GM12873 (cell line): ENCODE measurements at regions not wholly inside any gene's neighbourhood (a gene's known extent, or its start where the extent isn't known, plus 50 kb on each side); places are given as distances from the start of the nearest gene placed in this dataset.

Source experiments
- TF ChIP-seq, protein P1 (sequence below): IDR thresholded peaks from 2 replicates; pipeline ENCODE4 v1.5.1; 2012; ENCODE audit warnings: low read depth, mild to moderate bottlenecking, moderate library complexity, low read length, control low read depth; ENCODE audit not compliant: insufficient read depth; ENCODE audit errors: missing control alignments

DNA sequence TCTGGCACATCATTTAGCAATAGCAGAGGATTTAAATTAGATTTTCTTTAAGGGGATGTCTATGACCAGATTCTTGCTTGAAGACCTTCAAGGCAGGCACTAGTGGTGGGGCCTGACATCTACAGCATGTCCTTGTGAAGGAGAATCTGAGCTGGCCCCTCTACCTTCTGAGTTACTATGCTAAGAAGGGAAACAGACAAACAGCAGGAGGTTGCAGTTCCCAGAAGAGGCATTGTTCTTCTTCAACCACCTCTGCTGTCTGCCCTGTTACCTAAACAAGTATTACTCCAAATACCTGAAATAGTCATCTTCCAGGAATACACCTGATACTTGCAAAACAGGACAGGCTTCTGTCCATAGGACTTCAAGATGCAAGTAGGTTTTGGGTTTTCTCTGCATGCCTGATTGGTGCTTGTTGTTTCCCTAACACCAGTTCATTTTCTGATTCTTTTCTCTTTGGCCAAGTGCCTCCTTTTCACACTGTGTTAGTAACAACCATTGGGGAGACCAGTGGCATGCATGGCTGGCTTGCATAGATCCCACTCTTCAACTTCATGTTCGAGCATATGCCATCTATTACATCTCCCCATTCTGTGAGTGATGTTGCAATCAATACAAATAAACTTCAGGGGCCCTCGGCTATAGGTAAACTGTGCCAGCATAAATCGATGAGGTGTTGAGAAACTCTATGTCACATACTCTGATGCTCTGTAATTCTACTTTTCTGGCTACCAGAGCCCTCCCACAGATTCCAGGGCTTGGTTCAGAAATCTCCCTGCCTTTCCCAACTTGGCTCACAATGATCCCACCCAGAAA lies 93.0 kb upstream of the DUSP10 start:
- TF ChIP-seq, protein P1, sequence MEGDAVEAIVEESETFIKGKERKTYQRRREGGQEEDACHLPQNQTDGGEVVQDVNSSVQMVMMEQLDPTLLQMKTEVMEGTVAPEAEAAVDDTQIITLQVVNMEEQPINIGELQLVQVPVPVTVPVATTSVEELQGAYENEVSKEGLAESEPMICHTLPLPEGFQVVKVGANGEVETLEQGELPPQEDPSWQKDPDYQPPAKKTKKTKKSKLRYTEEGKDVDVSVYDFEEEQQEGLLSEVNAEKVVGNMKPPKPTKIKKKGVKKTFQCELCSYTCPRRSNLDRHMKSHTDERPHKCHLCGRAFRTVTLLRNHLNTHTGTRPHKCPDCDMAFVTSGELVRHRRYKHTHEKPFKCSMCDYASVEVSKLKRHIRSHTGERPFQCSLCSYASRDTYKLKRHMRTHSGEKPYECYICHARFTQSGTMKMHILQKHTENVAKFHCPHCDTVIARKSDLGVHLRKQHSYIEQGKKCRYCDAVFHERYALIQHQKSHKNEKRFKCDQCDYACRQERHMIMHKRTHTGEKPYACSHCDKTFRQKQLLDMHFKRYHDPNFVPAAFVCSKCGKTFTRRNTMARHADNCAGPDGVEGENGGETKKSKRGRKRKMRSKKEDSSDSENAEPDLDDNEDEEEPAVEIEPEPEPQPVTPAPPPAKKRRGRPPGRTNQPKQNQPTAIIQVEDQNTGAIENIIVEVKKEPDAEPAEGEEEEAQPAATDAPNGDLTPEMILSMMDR = no peak

DNA sequence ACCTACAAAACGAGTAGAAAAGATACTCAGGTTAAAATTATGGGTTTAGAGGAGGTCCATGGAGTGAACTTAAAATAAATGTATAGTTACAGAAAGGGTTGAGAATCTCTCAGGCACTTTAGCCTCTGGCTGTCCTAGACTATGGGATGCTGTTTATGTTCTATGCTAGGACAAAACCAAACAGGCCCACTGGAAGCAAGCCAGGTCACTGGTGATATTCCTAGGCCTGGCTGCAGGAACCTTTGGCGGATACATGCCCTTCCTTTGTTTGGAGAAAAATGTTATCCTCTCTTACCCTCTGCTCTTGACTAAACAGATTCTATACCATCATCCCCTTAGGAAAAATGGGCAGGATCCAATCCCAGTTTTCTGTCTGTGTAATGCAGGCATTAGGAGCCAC lies 90.7 kb upstream of the DUSP10 start:
- TF ChIP-seq, protein P1 = no peak

DNA sequence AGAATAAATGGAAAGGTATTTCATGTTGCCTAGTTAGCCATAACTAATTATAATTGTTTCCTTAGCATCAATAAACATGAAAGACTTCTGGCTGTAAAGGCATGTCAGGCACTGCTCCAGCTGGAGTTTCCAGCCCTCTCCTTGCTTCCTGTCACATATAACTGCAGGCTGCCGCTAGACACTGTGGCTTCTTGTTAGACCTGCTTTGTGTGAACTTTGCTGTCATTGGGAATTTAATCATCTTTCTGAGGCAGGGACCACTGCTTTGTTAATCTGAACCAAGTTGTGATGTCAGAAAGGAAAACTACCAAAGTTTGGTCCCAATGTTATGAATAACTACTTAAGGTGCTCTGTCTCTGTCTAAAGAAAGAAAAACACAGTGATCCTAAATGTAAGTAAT lies 90.3 kb upstream of the DUSP10 start:
- TF ChIP-seq, protein P1 = no peak

DNA sequence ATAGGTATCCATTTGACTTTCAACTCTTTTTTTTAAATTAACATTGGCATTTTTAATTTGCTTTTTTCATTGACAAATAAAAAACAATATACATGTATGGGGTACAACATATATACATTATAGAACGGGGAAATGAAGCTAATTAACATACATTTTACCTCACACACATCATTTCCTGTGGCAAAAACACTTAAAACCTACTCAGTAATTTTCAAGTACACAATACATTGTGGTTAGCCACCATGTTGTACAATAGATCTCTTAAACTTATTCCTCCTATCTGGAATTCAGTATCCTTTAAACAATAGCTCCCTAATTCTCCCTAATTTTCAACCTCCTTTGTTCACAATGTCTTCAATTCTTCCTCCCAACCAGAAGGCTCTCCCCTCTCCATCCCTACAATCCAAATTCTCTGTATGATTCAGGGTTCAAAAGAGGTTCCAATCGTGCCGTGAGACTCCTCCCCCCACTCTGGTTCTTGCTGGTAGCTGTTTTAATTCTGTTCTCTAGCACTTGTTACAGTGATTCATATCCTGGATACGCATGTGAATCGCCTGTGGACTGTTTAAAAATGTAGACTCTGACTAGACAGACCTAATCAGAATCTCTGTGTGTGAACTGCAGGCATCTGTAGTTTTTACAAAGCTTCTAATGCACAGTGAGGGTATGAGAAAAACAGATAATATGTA lies 87.6 kb upstream of the DUSP10 start:
- TF ChIP-seq, protein P1 = no peak

DNA sequence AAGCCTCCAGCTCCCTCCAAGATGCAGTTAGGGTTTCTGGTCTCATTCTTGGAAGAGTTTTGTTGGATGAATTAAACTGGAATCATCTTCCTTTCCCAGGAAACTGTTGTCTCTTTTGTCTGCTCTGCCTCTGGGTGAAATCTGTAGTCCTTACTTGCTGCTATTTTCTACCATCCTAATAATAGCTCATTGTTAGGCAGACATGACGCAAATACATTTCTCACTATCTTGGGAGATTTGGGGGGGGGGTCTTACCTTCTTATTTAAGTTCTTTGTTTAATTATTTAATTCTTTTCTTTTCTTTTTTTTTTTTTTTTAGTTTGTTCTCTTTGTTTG lies 85.4 kb upstream of the DUSP10 start:
- TF ChIP-seq, protein P1 = no peak

DNA sequence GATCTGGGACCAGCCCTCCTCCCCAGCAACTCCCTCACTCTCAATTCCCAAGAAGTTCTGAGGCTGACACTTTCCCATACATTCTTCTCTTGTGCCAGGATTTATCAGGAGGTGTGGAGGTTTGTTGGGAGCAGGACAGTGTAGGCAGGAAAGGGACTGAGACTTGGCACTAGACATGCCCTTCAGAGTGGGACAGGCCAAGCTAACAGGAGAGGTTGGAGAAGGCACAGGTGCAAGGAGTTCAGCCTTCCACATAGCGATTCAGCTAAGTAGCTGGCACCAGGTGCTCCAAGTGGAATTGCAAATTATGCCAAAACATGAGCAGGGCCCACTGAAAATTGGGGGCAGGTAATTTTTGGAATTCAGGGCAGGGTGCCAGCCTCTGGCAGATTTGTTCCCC lies 83.0 kb upstream of the DUSP10 start:
- TF ChIP-seq, protein P1 = no peak

DNA sequence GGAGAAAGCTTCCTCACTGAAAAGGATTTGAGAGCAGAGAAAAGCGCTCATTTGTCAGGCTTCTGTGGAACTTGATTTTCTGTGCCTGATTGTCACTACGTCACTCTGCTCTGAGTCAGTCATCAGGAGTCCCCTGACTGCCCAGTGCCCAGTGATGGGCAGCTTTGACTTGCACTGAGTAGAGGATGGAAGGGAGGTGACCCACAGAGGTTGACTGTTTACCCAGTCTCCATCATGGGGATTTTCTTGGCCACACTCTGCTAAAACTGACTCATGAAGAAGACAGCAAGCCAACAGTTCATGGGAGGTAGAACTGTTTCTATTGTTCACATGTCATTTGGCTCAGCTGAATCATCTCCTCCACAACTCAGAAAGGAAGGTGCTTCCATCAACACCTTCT lies 82.1 kb upstream of the DUSP10 start:
- TF ChIP-seq, protein P1 = no peak
